NCI-H510A (cell line): ENCODE measurements at regions not wholly inside any gene's neighbourhood (a gene's known extent, or its start where the extent isn't known, plus 50 kb on each side); places are given as distances from the start of the nearest gene placed in this dataset.
A peak's percentile ranks its signal among the peaks of the same experiment; 100 is the strongest.
"Not testable (repeated sequence)": the region's sequence is repeated elsewhere in the genome, so short reads cannot be mapped to it uniquely, and the experiment has no call there.

ENCODE experiments used
- DNase-seq: peaks from one replicate; lab custom pipeline; 2025; lab: John Stamatoyannopoulos, UW

DNA sequence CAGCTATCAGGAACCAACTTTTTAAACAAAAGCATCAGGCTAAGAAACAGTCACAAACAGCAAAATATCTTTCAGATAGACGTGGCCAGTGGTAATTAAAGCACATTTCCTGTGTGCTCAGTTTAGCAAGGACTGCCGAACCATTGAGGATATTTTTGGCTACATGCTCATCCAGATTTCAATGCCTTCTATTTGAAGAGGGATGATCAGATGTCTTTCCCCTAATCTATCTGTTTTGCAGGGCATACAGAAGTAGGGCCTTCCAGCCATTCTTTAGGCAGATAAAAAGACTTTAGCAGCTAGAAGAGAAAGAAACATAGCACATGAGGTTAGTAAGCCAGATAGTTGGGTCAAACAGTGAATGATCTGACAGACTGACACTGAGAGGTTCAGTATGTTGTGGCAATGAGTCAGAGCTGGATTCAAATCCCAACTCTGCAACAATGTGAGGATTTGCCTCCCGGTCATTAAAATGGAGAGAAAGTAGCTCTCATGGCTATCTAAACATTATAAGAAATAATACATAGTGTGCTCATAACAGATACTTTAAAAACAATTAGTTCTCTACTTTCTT lies 100.0 kb upstream of the PRKG2 start:
- no peak for DNase-seq

- peak; percentile 71 for DNase-seq
Observed at GRCh38 chr4:81314196-81314896, 99.3 kb upstream of the PRKG2 start.

GRCh38 chr4:81307991-81308390 lies 93.0 kb upstream of the PRKG2 start:
- DNase-seq: no peak

- DNase-seq: no peak
Observed at GRCh38 chr4:81304871-81305270, 89.8 kb upstream of the PRKG2 start.

DNA sequence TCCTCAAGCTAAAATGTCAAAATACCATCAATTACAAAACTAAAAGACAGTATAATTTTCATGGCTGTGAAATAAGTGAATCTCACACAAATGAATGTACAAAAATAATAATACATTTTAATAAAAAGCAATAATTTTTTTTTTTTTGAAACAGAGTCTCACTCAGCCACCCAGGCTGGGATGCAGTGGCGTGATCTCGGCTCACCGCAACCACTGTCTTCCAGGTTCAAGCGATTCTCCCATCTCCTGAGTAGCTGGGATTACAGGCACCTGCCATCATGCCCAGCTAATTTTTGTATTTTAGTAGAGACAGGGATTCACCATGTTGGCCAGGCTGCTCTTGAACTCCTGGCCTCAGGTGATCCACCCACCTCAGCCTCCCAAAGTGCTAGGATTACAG lies 85.3 kb upstream of the PRKG2 start:
- DNase-seq: not testable (repeated sequence)

DNA sequence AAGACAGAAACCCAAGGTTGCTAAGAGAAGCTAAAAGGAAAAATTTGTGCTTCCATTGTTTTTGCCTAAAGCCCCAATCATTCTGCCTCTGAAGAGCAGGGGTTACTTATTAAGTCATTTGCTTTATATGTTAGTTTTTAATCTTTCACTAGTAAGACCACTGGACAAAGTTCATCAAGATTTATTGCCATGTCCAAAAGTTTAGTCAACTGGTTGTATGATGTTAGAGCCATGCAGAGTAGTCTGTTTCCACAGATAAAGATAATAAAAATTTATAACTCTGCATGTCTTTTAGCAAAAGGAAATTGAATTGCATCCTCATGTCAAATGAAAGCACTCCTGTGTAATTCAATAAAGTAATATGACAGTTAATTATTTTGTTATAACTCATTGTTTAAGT lies 75.8 kb upstream of the PRKG2 start:
- DNase-seq: no peak

DNA sequence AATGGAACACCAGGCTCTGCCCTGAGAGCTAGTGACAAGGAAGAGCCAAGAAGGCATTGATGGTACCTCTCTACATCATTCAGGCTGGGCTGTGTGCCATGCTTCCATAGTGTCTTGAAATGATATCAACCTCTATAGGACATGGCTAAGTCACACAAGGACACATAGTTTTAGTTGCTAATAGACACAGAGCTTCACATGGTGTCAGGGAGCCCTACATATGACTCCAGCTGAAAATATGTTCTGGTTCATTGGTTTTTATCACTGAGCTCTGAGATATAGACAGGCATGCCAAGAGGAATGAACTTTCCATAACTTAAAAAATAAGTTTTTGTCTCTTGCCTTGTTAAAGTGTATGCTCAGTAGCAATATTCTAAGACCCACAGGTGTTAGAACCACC lies 72.1 kb upstream of the PRKG2 start:
- DNase-seq: no peak

DNA sequence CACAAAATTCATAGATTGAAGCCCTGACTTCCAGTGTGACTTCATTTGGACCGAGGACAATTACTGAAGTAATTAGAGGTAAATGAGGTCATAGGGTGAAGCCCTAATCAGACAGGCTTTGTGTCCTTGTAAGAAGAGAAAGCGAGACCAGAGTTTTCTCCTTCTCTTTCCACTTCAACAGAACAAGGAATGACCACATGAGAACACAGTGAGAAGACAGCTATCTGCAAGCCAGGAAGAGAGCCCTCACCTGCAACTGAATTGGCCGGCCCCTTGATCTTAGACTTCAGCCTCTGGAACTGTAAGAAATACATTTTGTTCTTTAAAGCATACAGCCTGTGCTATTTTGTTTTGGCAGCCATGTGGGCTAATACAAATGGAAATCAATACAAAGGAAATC lies 67.1 kb upstream of the PRKG2 start:
- DNase-seq: no peak

DNA sequence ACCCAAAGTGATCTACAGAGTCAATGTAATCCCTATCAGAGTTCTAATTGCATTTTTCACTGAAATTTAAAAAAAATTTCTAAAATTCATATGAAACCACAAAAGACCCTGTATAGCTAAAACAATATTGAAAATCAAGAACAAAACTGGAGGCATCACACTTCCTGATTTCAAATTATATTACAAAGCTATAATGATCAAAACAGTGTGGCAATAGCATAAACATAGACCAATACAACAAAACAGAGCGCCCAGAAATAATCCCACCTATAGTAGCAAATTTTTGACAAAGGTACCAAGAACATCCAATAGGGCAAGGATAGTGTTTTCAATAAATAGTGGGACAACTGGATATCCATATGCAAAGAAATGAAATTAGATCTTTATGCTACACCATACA lies 59.4 kb upstream of the PRKG2 start:
- no peak for DNase-seq

DNA sequence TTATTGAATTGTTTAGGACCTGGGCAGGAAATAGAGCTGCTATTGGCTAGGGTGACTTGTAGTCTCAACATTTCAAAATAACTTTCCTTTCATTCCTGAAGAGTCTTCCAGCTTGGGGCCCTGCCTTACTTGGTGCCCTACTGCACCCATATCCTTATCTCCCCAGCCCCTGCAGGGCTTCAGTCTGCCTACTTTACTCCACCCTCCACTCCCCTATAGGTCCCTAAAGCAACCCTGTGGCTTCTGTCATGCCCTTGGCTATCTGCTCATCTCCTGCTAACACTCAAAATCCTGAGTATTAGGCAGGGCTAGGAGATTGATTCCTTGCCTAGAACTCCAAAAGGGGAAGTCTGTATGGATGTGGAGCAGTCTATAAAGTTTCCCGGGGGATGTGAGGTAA lies 57.6 kb upstream of the PRKG2 start:
- no peak for DNase-seq
